Esophagus muscularis mucosa (tissue), 4 donors: ENCODE measurements at regions not wholly inside any gene's neighbourhood (a gene's known extent, or its start where the extent isn't known, plus 50 kb on each side); places are given as distances from the start of the nearest gene placed in this dataset.

Experiments used
- DNase-seq: peaks from one replicate; pipeline ENCODE4 v3.0.0-alpha.2; 2017; ENCODE audit errors: extremely low spot score
- H3K27ac ChIP-seq, 4 donors: fragments of 200-600 bp; sonication (generic); replicated peaks in 1 of 4; 1 replicate in 3 of 4; 2 replicates in 1 of 4; pipeline ENCODE4 v1.5.1; 2016 to 2019; ENCODE audit warnings: mild to moderate bottlenecking in 1 of 4
- H3K27me3 ChIP-seq, 4 donors: fragments of 200-600 bp; sonication (generic); one replicate each; pipeline versions ENCODE4 v1.5.1 to v1.6.0; 2016 to 2019
- H3K36me3 ChIP-seq, 4 donors: fragments of 200-600 bp; sonication (generic); one replicate each; pipeline ENCODE4 v1.5.1; 2016 to 2019
- H3K4me1 ChIP-seq, 4 donors: fragments of 200-600 bp; sonication (generic); one replicate each; pipeline ENCODE4 v1.5.1; 2016 to 2019
- H3K4me3 ChIP-seq, 4 donors: fragments of 200-600 bp; sonication (generic); 1 replicate in 2 of 4; 2 replicates in 2 of 4; pipeline ENCODE4 v1.5.1; 2016 to 2019; ENCODE audit warnings: mild to moderate bottlenecking in 4 of 4, moderate library complexity in 1 of 4
- H3K9me3 ChIP-seq, 4 donors: fragments of 200-600 bp; sonication (generic); 1 replicate in 3 of 4; 2 replicates in 1 of 4; pipeline ENCODE4 v1.5.1; 2016 to 2019
- EP300 ChIP-seq: sonication (generic); formaldehyde crosslinking; IDR thresholded peaks from one replicate; pipeline ENCODE4 v1.6.1; 2017; ENCODE audit warnings: antibody characterized with exemption
- POLR2A ChIP-seq: fragments of 450-650 bp; IDR thresholded peaks from one replicate; pipeline ENCODE4 v1.6.1; 2017; ENCODE audit warnings: antibody characterized with exemption, moderate library complexity, mild to moderate bottlenecking, low read depth
- POLR2AphosphoS5 ChIP-seq, 2 donors: sonication (generic); formaldehyde crosslinking; IDR thresholded peaks; one replicate each; pipeline ENCODE4 v1.6.1; 2017; ENCODE audit warnings: antibody characterized with exemption in 2 of 2
- WGBS: methylation state at CpG from one replicate; pipeline ENCODE4 v1.1.5; 2018; 5-methylcytosine and 5-hydroxymethylcytosine counted together
- intact Hi-C: fragments of 100-400 bp; cut with DNase I; formaldehyde crosslinking; loops from one replicate; pipeline ENCODE4 v1.15.1; 2023
- TF ChIP-seq, protein P1 (sequence below), 3 experiments: fragments of 200-600 bp in 2 of 3; fragments of 450-650 bp in 1 of 3; sonication (generic) in 2 of 3; IDR thresholded peaks; one replicate each; pipeline ENCODE4 v1.5.1; 2017 to 2019; ENCODE audit warnings: antibody characterized with exemption in 3 of 3, mild to moderate bottlenecking in 2 of 3, moderate library complexity in 1 of 3

- DNase-seq, result no peak
These were observed 1030.4 kb downstream of the TMEM121 start for GRCh38 chr14:106556665-106557289.

GRCh38 chr14:106562451-106562850 is 1036.1 kb downstream of the TMEM121 start:
- 35% methylated on average over 6 of the region's 6 CpGs for WGBS
- no peaks in the 10 kb centered on the region for H3K9me3 ChIP-seq
- intact Hi-C loops, result no loop called here
- H3K4me3 ChIP-seq, result no peak overlapping the region
- TF ChIP-seq POLR2A (no peak), POLR2AphosphoS5 (IDR thresholded peaks at IDR 0.05) (no peak), EP300 (no peak)
- TF ChIP-seq, protein P1, sequence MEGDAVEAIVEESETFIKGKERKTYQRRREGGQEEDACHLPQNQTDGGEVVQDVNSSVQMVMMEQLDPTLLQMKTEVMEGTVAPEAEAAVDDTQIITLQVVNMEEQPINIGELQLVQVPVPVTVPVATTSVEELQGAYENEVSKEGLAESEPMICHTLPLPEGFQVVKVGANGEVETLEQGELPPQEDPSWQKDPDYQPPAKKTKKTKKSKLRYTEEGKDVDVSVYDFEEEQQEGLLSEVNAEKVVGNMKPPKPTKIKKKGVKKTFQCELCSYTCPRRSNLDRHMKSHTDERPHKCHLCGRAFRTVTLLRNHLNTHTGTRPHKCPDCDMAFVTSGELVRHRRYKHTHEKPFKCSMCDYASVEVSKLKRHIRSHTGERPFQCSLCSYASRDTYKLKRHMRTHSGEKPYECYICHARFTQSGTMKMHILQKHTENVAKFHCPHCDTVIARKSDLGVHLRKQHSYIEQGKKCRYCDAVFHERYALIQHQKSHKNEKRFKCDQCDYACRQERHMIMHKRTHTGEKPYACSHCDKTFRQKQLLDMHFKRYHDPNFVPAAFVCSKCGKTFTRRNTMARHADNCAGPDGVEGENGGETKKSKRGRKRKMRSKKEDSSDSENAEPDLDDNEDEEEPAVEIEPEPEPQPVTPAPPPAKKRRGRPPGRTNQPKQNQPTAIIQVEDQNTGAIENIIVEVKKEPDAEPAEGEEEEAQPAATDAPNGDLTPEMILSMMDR (IDR thresholded peaks at IDR 0.05), result no peak
- no peak for DNase-seq
- no peaks in the 10 kb centered on the region for H3K4me1 ChIP-seq
- no peaks in the 10 kb centered on the region for H3K36me3 ChIP-seq
- H3K27ac ChIP-seq, result no peak overlapping the region
- H3K27me3 ChIP-seq, result peaks cover 0 to 26% (median 0%) of the 10 kb centered on the region in 4 donors

More at GRCh38 chr14:106556665-106557289, 1030.4 kb downstream of the TMEM121 start:
- no peak overlapping the region for H3K4me3 ChIP-seq
- H3K27me3 ChIP-seq, result peaks cover 0 to 19% (median 0%) of the 10 kb centered on the region in 4 donors
- WGBS, result 43% methylated on average over 13 of the region's 13 CpGs
- no peaks in the 10 kb centered on the region for H3K36me3 ChIP-seq
- H3K27ac ChIP-seq, result no peak overlapping the region
- intact Hi-C loops, result no loop called here
- no peaks in the 10 kb centered on the region for H3K4me1 ChIP-seq
- no peaks in the 10 kb centered on the region for H3K9me3 ChIP-seq
- TF ChIP-seq, protein P1 (IDR thresholded peaks at IDR 0.05), result peak in 1 of 3 experiments; percentile 26
- TF ChIP-seq POLR2A, result no peak

DNA sequence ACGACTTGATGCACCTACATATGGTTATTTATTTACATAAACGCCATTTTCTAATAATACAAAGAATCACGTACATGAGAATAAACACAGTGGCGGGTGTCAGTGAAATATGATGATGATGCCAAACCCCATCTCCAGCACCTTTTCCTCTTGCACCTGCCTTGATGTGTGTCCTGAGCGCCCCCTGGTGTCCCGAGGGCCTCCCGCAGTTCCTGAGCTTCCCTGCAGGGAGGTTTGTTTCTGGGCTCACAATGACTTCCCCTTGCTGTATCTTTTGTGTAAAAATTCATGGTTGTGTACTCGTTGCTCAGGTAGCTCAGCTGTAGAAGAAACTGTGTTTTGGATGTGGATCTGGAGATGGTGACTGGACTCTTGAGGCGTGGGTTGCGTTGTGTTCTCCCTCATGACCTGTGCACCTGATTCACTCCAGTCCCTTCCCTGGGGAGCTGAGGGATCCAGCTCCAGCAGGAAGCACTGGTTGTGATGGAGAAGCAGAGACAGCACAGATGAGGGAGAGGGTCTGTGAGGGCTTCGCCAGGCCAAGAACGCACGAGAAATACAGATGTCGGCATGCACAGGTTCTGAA is 1037.8 kb downstream of the TMEM121 start:
- Histone ChIP-seq H3K27ac (no peak overlapping the region), H3K4me3 (no peak overlapping the region), H3K36me3 (no peaks in the 10 kb centered on the region), H3K9me3 (no peaks in the 10 kb centered on the region), H3K4me1 (no peaks in the 10 kb centered on the region), H3K27me3 (peaks cover 0 to 15% (median 0%) of the 10 kb centered on the region in 4 donors)
- DNase-seq, result peak; percentile 90
- TF ChIP-seq POLR2AphosphoS5 (IDR thresholded peaks at IDR 0.05) (no peak), EP300 (no peak), POLR2A (no peak)
- TF ChIP-seq, protein P1 (IDR thresholded peaks at IDR 0.05), result no peak
- 51% methylated on average over 14 of the region's 14 CpGs for WGBS
- intact Hi-C loops, result no loop called here

DNA sequence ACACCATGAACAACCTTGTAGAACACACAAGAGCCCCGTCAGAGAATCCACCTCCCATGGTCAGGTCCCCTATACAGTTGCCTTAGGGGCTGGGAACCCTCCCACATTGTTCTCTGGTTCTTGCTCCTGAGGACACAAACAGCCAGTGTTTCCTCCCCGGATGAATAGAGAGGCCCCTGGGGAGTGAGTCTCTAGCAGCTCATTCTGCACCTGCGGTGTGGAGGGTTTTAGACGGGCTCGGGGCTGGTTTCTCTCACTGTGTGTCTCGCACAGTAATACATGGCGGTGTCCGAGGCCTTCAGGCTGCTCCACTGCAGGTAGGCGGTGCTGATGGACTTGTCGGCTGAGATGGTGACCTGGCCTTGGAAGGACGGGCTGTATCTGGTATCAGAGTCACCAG is 1052.1 kb downstream of the TMEM121 start:
- intact Hi-C loops, result no loop called here
- H3K27me3 ChIP-seq, result peaks cover 0 to 32% (median 0%) of the 10 kb centered on the region in 4 donors
- no peak overlapping the region for H3K27ac ChIP-seq
- no peaks in the 10 kb centered on the region for H3K4me1 ChIP-seq
- no peak overlapping the region for H3K4me3 ChIP-seq
- H3K9me3 ChIP-seq, result no peaks in the 10 kb centered on the region
- DNase-seq, result no peak
- TF ChIP-seq, protein P1 (IDR thresholded peaks at IDR 0.05), result no peak
- no peak for TF ChIP-seq POLR2A
- no peak for TF ChIP-seq POLR2AphosphoS5 (IDR thresholded peaks at IDR 0.05)
- no peak for TF ChIP-seq EP300
- 42% methylated on average over 3 of the region's 11 CpGs for WGBS
- H3K36me3 ChIP-seq, result no peaks in the 10 kb centered on the region
